HepG2 (cell line): ENCODE measurements at regions not wholly inside any gene's neighbourhood (a gene's known extent, or its start where the extent isn't known, plus 50 kb on each side); places are given as distances from the start of the nearest gene placed in this dataset.

Experiments used
- CENPBD1 ChIP-seq: sonication (generic); formaldehyde crosslinking; IDR thresholded peaks from 2 replicates; pipeline ENCODE4 v1.8.0; 2022; ENCODE audit warnings: missing genetic modification reagents, low read depth, mild to moderate bottlenecking, borderline replicate concordance
- CHD4 ChIP-seq: fragments of 200-600 bp; sonication (generic); IDR thresholded peaks from 2 replicates; pipeline ENCODE4 v1.7.0; 2017; ENCODE audit warnings: mild to moderate bottlenecking, low read length, borderline replicate concordance
- CREM ChIP-seq, 2 experiments: sonication (generic) in 1 of 2; formaldehyde crosslinking in 1 of 2; IDR thresholded peaks; 2 replicates each; pipeline versions ENCODE4 v1.4.0 to v1.6.1; 2016 to 2020; ENCODE audit warnings: antibody characterized with exemption in 1 of 2, mild to moderate bottlenecking in 1 of 2, missing genetic modification reagents in 1 of 2
- GTF2F1 ChIP-seq: fragments of 150-350 bp; IDR thresholded peaks from 2 replicates; pipeline ENCODE4 v1.6.1; 2014; ENCODE audit warnings: low read length
- LCORL ChIP-seq, 2 experiments: fragments of 450-650 bp in 1 of 2; sonication (generic) in 1 of 2; formaldehyde crosslinking in 1 of 2; IDR thresholded peaks; 2 replicates each; pipeline versions ENCODE4 v1.5.0 to v1.6.1; 2017 to 2020; ENCODE audit warnings: antibody characterized with exemption in 1 of 2, missing genetic modification reagents in 1 of 2
- PBX3 ChIP-seq: sonication (generic); formaldehyde crosslinking; IDR thresholded peaks from 2 replicates; pipeline ENCODE4 v1.8.1; 2023; ENCODE audit warnings: missing genetic modification reagents, inconsistent platforms, borderline replicate concordance
- POLR2AphosphoS5 ChIP-seq: IDR thresholded peaks from 2 replicates; pipeline ENCODE4 v1.6.1; 2012; ENCODE audit warnings: low read depth, low read length
- ZNF224 ChIP-seq: sonication (generic); formaldehyde crosslinking; IDR thresholded peaks from 2 replicates; pipeline ENCODE4 v1.5.0; 2020; ENCODE audit warnings: mild to moderate bottlenecking, missing genetic modification reagents
- TF ChIP-seq, protein P1 (sequence below): sonication (generic); formaldehyde crosslinking; IDR thresholded peaks from 2 replicates; pipeline ENCODE4 v1.5.0; 2020; ENCODE audit warnings: mild to moderate bottlenecking, missing genetic modification reagents, moderate library complexity
- TF ChIP-seq, protein P2 (sequence below): sonication (generic); formaldehyde crosslinking; IDR thresholded peaks from 2 replicates; pipeline ENCODE4 v1.5.1; 2020; ENCODE audit warnings: mild to moderate bottlenecking, missing genetic modification reagents, moderate library complexity
- TF ChIP-seq, protein P3 (sequence below): sonication (generic); formaldehyde crosslinking; IDR thresholded peaks from 2 replicates; pipeline ENCODE4 v1.9.0; 2021; ENCODE audit warnings: missing genetic modification reagents, mild to moderate bottlenecking, borderline replicate concordance
- TF ChIP-seq, protein P4 (sequence below): sonication (generic); formaldehyde crosslinking; IDR thresholded peaks from 2 replicates; pipeline ENCODE4 v1.5.1; 2020; ENCODE audit warnings: mild to moderate bottlenecking, moderate library complexity, missing genetic modification reagents

DNA sequence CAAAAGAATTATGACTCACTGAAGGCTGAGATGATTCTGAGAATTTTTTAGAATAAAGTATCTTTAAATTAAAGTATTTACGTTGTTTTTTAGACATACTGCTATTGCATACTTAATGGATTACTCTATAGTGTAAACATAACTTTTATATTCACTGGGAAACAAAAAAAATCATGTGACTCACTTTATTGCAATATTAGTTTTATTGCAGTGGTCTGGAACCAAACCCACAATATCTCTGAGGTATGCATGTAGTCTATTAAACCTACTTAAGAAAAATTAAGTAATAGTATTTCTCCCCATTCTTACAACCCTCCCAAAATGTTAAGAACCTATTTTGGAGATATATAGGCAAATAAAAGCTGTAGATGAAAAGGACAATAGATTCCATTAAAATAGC is 142.9 kb upstream of the ZNF521 start:
- TF ChIP-seq CHD4 (no peak), GTF2F1 (no peak), POLR2AphosphoS5 (no peak), ZNF224 (CRISPR knock-in tag) (no peak), CREM (IDR thresholded peaks at IDR 0.05) (no peak), CREM (CRISPR knock-in tag; IDR thresholded peaks at IDR 0.05) (no peak), CENPBD1 (CRISPR knock-in tag) (no peak), LCORL (IDR thresholded peaks at IDR 0.05) (no peak), LCORL (CRISPR knock-in tag; IDR thresholded peaks at IDR 0.05) (no peak), PBX3 (CRISPR knock-in tag) (no peak)
- TF ChIP-seq, protein P1, sequence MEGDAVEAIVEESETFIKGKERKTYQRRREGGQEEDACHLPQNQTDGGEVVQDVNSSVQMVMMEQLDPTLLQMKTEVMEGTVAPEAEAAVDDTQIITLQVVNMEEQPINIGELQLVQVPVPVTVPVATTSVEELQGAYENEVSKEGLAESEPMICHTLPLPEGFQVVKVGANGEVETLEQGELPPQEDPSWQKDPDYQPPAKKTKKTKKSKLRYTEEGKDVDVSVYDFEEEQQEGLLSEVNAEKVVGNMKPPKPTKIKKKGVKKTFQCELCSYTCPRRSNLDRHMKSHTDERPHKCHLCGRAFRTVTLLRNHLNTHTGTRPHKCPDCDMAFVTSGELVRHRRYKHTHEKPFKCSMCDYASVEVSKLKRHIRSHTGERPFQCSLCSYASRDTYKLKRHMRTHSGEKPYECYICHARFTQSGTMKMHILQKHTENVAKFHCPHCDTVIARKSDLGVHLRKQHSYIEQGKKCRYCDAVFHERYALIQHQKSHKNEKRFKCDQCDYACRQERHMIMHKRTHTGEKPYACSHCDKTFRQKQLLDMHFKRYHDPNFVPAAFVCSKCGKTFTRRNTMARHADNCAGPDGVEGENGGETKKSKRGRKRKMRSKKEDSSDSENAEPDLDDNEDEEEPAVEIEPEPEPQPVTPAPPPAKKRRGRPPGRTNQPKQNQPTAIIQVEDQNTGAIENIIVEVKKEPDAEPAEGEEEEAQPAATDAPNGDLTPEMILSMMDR (CRISPR knock-in tag) = no peak
- TF ChIP-seq, protein P2, sequence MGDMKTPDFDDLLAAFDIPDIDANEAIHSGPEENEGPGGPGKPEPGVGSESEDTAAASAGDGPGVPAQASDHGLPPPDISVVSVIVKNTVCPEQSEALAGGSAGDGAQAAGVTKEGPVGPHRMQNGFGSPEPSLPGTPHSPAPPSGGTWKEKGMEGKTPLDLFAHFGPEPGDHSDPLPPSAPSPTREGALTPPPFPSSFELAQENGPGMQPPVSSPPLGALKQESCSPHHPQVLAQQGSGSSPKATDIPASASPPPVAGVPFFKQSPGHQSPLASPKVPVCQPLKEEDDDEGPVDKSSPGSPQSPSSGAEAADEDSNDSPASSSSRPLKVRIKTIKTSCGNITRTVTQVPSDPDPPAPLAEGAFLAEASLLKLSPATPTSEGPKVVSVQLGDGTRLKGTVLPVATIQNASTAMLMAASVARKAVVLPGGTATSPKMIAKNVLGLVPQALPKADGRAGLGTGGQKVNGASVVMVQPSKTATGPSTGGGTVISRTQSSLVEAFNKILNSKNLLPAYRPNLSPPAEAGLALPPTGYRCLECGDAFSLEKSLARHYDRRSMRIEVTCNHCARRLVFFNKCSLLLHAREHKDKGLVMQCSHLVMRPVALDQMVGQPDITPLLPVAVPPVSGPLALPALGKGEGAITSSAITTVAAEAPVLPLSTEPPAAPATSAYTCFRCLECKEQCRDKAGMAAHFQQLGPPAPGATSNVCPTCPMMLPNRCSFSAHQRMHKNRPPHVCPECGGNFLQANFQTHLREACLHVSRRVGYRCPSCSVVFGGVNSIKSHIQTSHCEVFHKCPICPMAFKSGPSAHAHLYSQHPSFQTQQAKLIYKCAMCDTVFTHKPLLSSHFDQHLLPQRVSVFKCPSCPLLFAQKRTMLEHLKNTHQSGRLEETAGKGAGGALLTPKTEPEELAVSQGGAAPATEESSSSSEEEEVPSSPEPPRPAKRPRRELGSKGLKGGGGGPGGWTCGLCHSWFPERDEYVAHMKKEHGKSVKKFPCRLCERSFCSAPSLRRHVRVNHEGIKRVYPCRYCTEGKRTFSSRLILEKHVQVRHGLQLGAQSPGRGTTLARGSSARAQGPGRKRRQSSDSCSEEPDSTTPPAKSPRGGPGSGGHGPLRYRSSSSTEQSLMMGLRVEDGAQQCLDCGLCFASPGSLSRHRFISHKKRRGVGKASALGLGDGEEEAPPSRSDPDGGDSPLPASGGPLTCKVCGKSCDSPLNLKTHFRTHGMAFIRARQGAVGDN (CRISPR knock-in tag) = no peak
- TF ChIP-seq, protein P3, sequence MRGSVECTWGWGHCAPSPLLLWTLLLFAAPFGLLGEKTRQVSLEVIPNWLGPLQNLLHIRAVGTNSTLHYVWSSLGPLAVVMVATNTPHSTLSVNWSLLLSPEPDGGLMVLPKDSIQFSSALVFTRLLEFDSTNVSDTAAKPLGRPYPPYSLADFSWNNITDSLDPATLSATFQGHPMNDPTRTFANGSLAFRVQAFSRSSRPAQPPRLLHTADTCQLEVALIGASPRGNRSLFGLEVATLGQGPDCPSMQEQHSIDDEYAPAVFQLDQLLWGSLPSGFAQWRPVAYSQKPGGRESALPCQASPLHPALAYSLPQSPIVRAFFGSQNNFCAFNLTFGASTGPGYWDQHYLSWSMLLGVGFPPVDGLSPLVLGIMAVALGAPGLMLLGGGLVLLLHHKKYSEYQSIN (CRISPR knock-in tag) = no peak
- TF ChIP-seq, protein P4, sequence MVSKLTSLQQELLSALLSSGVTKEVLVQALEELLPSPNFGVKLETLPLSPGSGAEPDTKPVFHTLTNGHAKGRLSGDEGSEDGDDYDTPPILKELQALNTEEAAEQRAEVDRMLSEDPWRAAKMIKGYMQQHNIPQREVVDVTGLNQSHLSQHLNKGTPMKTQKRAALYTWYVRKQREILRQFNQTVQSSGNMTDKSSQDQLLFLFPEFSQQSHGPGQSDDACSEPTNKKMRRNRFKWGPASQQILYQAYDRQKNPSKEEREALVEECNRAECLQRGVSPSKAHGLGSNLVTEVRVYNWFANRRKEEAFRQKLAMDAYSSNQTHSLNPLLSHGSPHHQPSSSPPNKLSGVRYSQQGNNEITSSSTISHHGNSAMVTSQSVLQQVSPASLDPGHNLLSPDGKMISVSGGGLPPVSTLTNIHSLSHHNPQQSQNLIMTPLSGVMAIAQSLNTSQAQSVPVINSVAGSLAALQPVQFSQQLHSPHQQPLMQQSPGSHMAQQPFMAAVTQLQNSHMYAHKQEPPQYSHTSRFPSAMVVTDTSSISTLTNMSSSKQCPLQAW = no peak
